GM10266 (cell line): ENCODE measurements at regions not wholly inside any gene's neighbourhood (a gene's known extent, or its start where the extent isn't known, plus 50 kb on each side); places are given as distances from the start of the nearest gene placed in this dataset.
A peak's percentile ranks its signal among the peaks of the same experiment; 100 is the strongest.

Experiments used
- DNase-seq: peaks from one replicate; pipeline ENCODE4 v3.0.0; 2012; ENCODE audit errors: extremely low spot score
- TF ChIP-seq, protein P1 (sequence below): IDR thresholded peaks from 2 replicates; pipeline ENCODE4 v1.5.1; 2012; ENCODE audit warnings: mild to moderate bottlenecking, low read depth; ENCODE audit not compliant: control insufficient read depth, insufficient read depth; ENCODE audit errors: missing control alignments

- no peak for DNase-seq
- TF ChIP-seq, protein P1, sequence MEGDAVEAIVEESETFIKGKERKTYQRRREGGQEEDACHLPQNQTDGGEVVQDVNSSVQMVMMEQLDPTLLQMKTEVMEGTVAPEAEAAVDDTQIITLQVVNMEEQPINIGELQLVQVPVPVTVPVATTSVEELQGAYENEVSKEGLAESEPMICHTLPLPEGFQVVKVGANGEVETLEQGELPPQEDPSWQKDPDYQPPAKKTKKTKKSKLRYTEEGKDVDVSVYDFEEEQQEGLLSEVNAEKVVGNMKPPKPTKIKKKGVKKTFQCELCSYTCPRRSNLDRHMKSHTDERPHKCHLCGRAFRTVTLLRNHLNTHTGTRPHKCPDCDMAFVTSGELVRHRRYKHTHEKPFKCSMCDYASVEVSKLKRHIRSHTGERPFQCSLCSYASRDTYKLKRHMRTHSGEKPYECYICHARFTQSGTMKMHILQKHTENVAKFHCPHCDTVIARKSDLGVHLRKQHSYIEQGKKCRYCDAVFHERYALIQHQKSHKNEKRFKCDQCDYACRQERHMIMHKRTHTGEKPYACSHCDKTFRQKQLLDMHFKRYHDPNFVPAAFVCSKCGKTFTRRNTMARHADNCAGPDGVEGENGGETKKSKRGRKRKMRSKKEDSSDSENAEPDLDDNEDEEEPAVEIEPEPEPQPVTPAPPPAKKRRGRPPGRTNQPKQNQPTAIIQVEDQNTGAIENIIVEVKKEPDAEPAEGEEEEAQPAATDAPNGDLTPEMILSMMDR, result no peak
Measured at GRCh38 chrX:38923451-38923969, 122.3 kb downstream of the MID1IP1 start.

- no peak for DNase-seq
- TF ChIP-seq, protein P1, result no peak
Measured at GRCh38 chrX:38927592-38927991, 126.3 kb downstream of the MID1IP1 start.

GRCh38 chrX:38929966-38930421, 128.7 kb downstream of the MID1IP1 start:
- TF ChIP-seq, protein P1, result no peak
- DNase-seq, result no peak

DNA sequence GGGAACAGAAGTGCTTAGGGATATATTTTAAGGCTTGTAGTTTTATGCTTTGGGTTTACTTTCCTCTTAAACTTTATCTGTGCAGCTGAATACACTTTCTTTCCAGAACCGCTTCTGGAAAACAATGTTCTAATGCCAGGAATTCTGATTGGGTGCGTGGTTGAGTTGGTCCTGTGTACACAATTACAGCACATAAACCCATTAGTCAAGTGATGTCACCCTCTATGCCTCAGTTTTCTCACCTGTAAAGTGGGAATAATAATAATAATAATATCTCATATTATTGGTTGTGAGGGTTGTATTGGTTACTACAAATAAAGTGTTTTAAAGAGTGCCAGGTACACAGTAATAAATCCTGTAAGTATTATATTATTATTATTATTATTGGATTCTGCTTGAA, 129.2 kb downstream of the MID1IP1 start:
- DNase-seq, result no peak
- TF ChIP-seq, protein P1, result no peak

DNA sequence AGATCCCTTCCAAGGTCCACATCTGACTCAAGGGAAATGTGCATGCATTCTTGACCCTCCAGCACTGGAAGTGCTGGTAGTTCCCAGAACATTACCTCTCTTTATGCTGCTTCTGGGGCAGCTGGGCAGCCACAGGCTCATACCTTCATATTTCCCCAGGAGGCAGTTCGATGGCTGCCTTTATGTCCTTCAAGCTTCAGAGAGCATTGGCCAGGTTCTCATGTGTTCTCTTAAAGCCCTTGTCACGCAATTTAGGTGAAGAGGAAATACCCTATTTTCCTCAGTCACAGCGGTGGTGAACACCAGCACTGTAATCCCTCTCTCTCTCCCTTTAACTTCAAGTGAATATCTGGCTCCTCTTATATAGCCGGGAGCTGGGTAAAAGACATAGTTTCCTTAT, 134.3 kb downstream of the MID1IP1 start:
- TF ChIP-seq, protein P1, result no peak
- peak; percentile 8 for DNase-seq

DNA sequence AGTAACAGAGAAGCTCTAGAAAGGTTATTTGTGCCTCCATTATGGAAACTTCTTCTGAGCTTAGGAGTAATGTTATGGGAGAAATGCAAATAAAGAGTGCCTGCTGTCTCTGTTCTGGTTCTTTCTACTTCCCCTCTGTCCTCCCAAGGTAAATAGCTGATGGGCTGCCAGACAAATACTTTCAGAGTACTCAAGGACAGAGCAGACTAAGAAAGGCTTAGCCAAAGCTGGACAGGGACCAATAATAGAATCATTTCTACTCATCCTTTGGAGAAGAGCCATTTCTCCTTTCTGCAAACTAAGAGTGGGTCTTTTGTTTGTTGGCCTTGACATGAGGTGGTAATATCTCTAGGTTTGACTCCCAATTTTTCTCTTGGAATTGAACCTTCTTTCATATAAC, 136.1 kb downstream of the MID1IP1 start:
- TF ChIP-seq, protein P1, result no peak
- no peak for DNase-seq

DNA sequence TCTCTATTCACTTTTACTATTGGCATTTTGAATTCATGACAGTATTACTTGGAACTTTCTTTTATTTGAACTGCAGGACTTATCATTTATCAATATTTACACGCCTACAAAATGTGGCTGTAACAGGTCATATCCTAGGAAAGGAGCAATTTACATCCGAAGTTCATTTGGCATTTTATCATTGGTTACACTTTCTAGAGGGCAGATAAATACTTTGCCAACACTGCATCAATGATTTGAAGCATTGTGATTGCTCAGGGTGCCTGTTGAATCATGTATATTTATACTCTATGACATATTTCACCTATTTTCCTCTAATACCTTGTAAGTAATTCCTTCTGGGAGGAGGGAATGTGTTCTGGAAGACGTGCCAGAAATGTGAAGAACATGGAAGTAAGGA, 136.7 kb downstream of the MID1IP1 start:
- TF ChIP-seq, protein P1, result no peak

More for the DNA sequence above, 136.7 kb downstream of the MID1IP1 start:
- DNase-seq, result no peak
